MG63 (cell line): ENCODE measurements at regions not wholly inside any gene's neighbourhood (a gene's known extent, or its start where the extent isn't known, plus 50 kb on each side); places are given as distances from the start of the nearest gene placed in this dataset.

Experiments
- DNase-seq: peaks from one replicate; pipeline ENCODE4 v3.0.0-alpha.2; 2020
- H3K27me3 ChIP-seq: fragments of 250-450 bp; sonication (Bioruptor Pico); 2 replicates; pipeline ENCODE4 v1.5.1; 2020; ENCODE audit warnings: mild to moderate bottlenecking, moderate library complexity
- H3K36me3 ChIP-seq: fragments of 250-450 bp; sonication (Bioruptor Pico); 2 replicates; pipeline ENCODE4 v1.5.1; 2020; ENCODE audit warnings: mild to moderate bottlenecking, moderate library complexity
- H3K4me3 ChIP-seq: fragments of 250-450 bp; sonication (Bioruptor Pico); 2 replicates; pipeline ENCODE4 v1.5.1; 2020; ENCODE audit warnings: mild to moderate bottlenecking, moderate library complexity
- H3K9me3 ChIP-seq: fragments of 250-450 bp; sonication (Bioruptor Pico); 2 replicates; pipeline ENCODE4 v1.5.1; 2020; ENCODE audit warnings: mild to moderate bottlenecking, moderate library complexity

DNA sequence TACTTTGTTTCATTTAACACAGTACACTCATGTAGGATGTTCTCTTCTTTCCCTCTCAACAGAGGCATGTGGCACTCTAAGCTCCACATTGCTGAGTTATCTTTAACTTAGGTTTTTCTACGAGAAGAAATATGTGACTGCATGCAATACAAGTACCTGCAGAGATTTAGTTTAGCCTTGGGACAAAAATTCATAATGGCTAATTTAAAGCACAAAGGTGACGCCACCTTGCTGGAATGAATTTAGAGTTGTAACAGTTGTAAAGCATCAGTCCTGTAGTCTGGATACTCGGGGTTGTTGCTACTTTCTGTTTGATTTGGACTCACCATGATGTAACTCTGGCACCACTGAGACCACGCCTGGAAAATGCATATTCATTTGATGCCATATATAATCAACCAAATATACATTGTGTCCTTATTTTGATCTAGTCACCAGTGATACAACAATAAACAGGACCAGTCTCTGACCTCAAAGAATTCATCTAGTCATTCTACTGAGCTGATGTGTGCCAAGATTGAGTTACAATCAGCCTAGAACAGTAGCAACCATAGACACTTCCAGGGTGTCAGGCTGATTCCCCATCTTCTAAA lies 451.0 kb upstream of the ZFP42 start:
- Histone ChIP-seq H3K4me3 (no peak overlapping the region), H3K36me3 (no peaks in the 10 kb centered on the region), H3K27me3 (no peaks in the 10 kb centered on the region), H3K9me3 (no peaks in the 10 kb centered on the region)
- DNase-seq = no peak

DNA sequence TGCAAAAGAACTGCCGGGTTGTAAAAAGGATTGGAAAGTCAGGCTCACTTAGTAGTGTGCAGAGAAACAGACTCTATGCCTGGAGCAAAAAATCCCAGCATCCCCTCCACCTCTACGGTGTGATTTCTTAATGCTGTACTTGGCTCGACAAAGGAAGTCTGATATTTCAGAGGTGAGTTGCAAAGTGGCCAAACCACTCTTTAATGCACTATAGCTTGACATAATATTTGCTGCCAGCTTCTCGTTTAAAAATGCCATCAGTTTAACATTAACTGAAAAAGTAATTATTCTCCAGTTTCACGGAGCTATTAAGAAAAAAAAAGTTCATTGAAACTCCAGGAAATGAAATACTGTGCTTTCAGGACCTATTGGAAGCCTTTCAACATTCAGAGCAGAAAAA lies 448.3 kb upstream of the ZFP42 start:
- H3K27me3 ChIP-seq = no peaks in the 10 kb centered on the region
- H3K4me3 ChIP-seq = no peak overlapping the region
- no peak for DNase-seq
- no peaks in the 10 kb centered on the region for H3K9me3 ChIP-seq
- no peaks in the 10 kb centered on the region for H3K36me3 ChIP-seq

DNA sequence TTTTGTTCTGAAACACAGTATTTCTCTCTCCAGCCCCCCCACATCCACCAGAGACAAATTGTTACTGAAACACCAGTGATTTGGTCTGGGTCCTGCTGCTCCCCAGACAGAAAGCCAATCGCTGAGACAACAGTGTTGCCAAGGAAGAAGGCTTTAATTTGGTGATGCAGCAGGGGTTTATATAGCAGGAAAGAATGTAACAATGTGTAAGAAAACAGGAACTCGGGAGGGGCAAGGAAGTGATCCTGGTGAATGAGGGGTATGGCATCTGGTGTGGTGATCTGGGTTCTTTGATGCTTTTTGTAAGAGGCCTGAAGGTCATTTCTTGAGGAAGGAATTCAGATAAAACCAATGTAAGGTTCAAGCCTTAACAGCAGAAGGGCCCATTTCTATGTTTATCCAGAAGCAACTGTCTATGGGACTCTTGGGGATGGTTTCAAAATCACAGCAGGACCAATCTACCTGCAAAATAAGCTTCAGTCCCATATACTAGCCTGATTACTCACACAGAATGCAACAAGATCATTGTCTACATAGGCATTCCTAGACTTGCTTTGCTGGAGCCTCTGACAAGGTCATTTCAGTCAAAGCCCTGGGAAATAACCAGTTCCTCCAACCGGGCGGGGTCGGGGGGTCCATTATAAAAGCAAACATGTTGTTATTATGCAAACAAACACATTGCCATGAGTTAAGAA lies 445.2 kb upstream of the ZFP42 start:
- no peak overlapping the region for H3K4me3 ChIP-seq
- H3K9me3 ChIP-seq = no peaks in the 10 kb centered on the region
- peak; percentile 10 for DNase-seq
- H3K36me3 ChIP-seq = no peaks in the 10 kb centered on the region
- H3K27me3 ChIP-seq = no peaks in the 10 kb centered on the region

DNA sequence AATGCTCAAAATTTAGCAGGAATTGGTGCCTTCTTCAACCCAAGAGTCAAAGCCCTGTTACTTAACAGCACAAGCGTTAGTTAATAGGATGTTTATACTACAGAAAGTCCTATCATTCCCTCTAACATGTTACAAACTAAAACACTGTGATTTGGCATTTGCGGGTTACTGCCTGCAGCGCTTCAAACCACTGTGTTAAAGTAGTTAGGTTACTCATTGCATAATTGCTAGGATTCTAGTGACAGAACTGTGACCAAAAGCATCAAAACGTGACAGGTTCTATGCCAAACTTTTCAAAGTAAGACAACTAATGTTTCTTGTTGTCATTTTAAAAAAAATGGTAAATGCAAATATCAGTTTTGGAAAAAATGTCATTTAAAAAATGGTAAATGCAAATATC lies 442.8 kb upstream of the ZFP42 start:
- no peaks in the 10 kb centered on the region for H3K36me3 ChIP-seq
- no peak overlapping the region for H3K4me3 ChIP-seq
- no peaks in the 10 kb centered on the region for H3K27me3 ChIP-seq
- no peak for DNase-seq
- no peaks in the 10 kb centered on the region for H3K9me3 ChIP-seq

DNA sequence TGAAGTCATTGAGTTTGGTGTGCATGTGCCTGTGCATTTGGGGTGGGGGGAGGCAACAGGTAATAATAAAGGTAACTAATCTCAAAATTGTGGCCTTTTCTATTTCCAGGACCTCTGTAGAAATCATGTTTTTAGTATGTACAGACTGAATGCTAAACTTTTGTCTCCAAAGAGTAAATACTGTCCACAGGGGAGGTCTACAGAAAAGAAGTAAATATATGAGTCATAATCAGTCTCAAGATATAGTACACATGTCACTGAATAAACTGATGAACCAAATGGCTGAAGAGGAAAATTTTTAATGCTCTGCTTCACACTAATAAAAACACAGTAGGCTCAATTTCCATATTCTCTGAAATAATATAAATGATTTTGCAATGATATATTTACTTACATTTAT lies 440.4 kb upstream of the ZFP42 start:
- no peak for DNase-seq

DNA sequence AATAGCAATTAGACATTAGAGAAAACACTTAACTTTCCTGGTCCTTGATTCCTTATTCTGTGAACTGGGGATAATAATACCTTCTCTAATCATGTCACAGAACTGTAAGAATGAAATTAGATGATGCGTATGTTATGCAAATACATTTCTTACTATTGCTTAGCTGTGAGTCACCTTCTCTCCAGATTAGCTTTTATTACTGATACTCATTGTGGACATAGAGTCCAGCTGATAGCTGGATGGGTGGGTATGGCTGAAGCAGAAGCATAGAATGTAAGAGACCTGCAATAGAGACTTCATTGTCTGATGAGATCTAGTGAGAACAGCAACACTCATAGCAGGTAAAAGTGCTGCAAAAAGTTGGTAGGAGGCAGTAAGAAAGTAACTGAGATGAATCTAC lies 437.2 kb upstream of the ZFP42 start:
- Histone ChIP-seq H3K27me3 (no peaks in the 10 kb centered on the region), H3K4me3 (no peak overlapping the region), H3K9me3 (no peaks in the 10 kb centered on the region), H3K36me3 (no peaks in the 10 kb centered on the region)
- DNase-seq = no peak

More for the DNA sequence above, 440.4 kb upstream of the ZFP42 start:
- Histone ChIP-seq H3K36me3 (no peaks in the 10 kb centered on the region), H3K27me3 (no peaks in the 10 kb centered on the region), H3K4me3 (no peak overlapping the region), H3K9me3 (no peaks in the 10 kb centered on the region)

DNA sequence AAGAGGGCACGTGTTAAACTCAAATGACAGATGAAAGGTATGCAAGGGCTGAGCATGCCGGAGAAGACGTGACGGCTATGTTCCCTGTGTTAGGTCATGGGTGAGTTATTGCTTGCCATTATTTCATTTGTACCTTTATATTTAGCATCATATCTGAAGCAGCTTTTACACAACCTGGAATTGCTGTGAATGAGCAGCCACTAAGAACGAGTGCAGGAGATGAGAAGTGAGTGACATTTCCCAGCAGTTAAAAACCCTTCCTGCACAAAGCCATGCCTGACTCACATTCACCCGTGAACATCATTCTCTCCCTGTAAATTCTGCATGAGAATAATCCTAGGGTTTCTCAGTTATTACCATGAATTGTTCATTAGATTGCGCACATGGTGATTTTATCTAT lies 433.2 kb upstream of the ZFP42 start:
- H3K36me3 ChIP-seq = no peaks in the 10 kb centered on the region
- no peaks in the 10 kb centered on the region for H3K9me3 ChIP-seq
- H3K27me3 ChIP-seq = no peaks in the 10 kb centered on the region
- H3K4me3 ChIP-seq = no peak overlapping the region
- no peak for DNase-seq

DNA sequence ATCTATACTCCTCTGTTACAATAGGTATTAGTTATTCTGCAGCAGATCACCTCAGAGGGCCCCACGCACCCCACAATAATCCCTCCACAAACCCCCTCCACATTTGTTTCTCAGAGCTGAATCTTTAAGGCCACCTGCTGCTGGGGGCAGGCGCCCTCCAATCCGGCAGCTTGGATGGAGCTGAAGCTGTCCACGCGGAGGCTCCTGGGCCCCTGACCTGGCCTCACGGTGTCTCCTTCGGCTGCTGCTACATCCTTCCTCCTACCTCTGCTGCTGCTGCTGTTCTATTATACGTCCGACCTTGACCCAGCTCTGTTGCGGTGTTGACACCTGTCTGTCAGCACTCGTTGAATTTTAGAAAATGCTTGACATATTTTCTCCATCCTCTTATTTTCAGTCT lies 430.2 kb upstream of the ZFP42 start:
- no peaks in the 10 kb centered on the region for H3K36me3 ChIP-seq
- DNase-seq = no peak
- H3K27me3 ChIP-seq = no peaks in the 10 kb centered on the region
- no peak overlapping the region for H3K4me3 ChIP-seq
- H3K9me3 ChIP-seq = no peaks in the 10 kb centered on the region

DNA sequence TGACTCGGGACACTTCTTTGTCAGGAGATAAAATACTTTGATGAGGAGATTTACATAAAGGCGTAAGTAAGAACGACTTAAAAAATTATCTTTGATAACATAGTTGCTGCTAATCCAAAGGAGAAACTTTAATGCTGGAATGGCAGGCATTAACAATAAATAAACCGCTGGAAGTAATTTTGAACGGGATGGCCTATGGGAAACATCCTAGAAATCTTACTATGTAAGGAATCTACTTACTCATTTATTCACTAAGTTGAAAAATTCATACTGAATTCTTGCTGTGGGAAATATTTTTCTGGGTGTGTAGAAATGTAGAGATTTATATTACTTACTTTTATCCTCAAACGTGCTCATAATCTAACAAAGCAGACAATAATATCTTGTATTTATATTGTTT lies 425.7 kb upstream of the ZFP42 start:
- no peaks in the 10 kb centered on the region for H3K9me3 ChIP-seq
- DNase-seq = no peak
- no peaks in the 10 kb centered on the region for H3K27me3 ChIP-seq
- H3K36me3 ChIP-seq = no peaks in the 10 kb centered on the region
- no peak overlapping the region for H3K4me3 ChIP-seq

DNA sequence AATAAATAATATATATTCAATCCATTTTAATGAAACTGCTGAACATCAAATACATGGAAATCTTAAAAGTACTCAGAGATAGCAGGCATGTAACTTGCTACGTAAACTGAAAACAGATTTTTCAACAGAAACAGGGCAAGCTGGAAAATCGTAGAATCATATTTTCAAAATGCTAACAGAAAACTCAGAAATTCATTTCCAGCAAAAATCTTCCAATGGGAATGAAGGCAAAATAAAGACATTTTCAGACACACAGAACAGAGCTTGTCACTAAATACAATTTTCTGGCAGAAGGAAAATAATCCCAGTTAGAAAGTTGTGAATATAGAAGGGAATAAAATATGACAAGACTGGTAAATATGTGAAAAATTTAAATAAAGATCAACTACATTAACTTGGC lies 419.9 kb upstream of the ZFP42 start:
- Histone ChIP-seq H3K9me3 (no peaks in the 10 kb centered on the region), H3K36me3 (no peaks in the 10 kb centered on the region), H3K4me3 (no peak overlapping the region)

DNA sequence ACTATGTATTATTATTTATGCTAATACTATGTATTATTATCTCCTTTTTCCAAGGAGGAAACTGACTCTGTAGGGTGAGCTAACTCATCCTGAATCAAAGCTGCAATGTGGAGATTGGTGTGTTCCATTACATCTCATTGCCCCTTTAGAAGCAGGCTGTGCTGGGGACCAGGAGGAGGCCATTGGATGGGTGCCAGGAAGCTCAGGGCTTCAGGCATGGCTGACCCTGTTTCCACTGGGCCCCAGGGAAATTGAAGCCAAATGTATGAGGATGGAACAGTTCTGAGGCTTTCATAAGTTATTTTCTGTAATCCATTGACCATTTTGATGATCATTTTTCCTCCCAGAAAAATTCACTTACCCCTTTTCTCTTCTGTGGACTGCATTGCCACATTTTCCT lies 418.8 kb upstream of the ZFP42 start:
- no peak for DNase-seq
- no peaks in the 10 kb centered on the region for H3K36me3 ChIP-seq
- no peak overlapping the region for H3K4me3 ChIP-seq
- no peaks in the 10 kb centered on the region for H3K9me3 ChIP-seq
- H3K27me3 ChIP-seq = no peaks in the 10 kb centered on the region

More for the DNA sequence above, 419.9 kb upstream of the ZFP42 start:
- DNase-seq = no peak
- no peaks in the 10 kb centered on the region for H3K27me3 ChIP-seq

DNA sequence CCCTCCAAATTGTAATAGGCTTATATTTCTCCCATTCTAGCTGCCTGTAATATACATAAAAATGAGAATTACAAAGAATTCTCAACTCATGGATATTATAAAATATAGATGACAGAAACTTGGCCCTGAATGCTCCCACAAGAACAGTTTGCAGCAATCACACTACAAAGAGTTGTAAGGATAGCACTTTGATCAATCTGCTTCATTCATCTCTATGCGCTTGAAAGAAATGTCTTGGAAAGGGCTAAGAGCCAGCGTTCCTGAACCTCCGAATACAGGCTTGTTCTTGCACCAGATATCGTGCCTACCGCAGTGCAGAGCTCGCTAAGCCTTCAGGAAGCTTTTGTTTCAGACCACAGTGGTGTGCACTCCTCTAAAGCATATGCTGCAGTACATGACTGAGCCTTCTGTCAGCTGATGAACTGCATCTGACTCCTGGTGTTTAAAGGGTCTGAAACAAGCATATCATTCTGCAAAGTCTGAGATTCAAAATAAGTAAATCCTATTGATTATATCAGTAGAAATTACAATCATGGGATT lies 417.6 kb upstream of the ZFP42 start:
- Histone ChIP-seq H3K27me3 (no peaks in the 10 kb centered on the region), H3K4me3 (no peak overlapping the region), H3K36me3 (no peaks in the 10 kb centered on the region), H3K9me3 (no peaks in the 10 kb centered on the region)
- no peak for DNase-seq

DNA sequence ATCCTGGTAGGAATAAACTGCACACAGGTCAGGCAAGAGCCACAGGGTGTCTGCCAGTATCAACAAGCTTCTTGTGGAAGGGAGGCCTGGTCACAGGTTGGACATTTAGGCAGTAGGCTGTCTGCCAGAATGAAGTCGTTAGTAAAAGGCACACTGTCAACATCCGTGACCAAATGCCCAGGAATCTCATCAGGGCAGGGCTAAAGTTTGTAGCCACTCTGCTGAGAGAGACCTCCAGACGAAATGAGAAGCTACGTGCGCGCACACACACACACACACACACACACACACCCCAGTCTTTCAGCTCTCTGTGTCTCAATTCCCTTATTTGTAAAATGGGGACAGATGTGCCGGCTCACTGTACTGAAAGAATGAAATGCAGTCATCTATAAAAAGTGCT lies 408.7 kb upstream of the ZFP42 start:
- no peaks in the 10 kb centered on the region for H3K27me3 ChIP-seq
- H3K4me3 ChIP-seq = no peak overlapping the region
- no peak for DNase-seq
- no peaks in the 10 kb centered on the region for H3K36me3 ChIP-seq
- H3K9me3 ChIP-seq = no peaks in the 10 kb centered on the region

DNA sequence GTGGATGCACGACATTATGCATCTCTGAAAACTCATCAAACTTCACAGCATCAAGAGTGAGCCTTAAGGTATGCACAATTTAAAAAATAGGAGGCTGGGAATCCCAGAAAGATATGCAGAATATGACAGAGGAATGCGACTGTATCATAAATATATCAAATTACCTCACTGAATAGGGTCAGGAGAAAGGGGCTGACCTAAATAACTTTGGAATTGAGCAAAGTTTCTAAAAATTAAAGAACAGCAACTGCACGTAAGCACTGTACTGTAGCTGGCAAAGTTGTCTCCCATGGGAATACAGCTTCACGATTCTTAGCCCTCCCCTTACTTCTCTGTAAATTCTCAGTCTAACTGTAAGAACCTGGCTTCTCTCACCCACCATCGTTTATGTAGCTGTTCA lies 397.4 kb upstream of the ZFP42 start:
- Histone ChIP-seq H3K27me3 (no peaks in the 10 kb centered on the region), H3K36me3 (no peaks in the 10 kb centered on the region), H3K4me3 (no peak overlapping the region), H3K9me3 (no peaks in the 10 kb centered on the region)
- no peak for DNase-seq

DNA sequence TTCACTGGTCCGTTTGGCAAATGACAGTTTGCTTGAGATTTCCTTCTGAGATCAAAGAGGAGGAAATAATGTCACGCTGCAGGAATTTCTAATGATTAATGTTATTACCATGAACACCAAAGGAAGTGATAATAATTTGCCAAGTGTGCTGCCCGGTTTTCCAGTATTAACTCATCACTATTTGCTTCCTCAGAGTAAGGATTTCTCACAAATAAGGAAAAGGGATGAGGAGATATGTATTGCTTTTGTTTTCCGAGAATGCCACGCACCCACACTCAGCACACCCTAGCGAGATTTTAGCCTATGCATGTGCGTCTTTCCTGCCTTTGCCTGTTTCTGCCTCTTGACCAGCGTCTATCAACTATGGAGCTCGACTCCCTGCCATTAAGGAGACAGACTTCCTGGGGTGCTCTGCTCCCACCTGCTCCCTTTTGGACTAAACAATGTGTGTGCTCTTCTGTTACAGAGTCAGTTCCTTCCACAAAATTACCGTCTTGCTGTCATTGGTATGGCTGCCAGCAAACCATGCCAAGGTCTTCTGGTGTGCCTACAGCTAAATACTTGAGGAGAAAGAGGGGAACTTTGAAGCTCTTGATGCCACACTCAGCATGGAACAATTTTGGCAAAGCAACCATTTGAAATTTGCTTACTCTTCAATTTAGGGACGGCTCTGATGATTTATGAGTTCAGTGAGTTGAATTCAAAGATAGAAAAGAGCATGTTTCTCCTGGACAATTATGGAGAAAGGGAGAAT lies 393.1 kb upstream of the ZFP42 start:
- Histone ChIP-seq H3K9me3 (no peaks in the 10 kb centered on the region), H3K27me3 (no peaks in the 10 kb centered on the region), H3K36me3 (no peaks in the 10 kb centered on the region), H3K4me3 (peak overlapping the region; percentile 13)
- peak; percentile 79 for DNase-seq

DNA sequence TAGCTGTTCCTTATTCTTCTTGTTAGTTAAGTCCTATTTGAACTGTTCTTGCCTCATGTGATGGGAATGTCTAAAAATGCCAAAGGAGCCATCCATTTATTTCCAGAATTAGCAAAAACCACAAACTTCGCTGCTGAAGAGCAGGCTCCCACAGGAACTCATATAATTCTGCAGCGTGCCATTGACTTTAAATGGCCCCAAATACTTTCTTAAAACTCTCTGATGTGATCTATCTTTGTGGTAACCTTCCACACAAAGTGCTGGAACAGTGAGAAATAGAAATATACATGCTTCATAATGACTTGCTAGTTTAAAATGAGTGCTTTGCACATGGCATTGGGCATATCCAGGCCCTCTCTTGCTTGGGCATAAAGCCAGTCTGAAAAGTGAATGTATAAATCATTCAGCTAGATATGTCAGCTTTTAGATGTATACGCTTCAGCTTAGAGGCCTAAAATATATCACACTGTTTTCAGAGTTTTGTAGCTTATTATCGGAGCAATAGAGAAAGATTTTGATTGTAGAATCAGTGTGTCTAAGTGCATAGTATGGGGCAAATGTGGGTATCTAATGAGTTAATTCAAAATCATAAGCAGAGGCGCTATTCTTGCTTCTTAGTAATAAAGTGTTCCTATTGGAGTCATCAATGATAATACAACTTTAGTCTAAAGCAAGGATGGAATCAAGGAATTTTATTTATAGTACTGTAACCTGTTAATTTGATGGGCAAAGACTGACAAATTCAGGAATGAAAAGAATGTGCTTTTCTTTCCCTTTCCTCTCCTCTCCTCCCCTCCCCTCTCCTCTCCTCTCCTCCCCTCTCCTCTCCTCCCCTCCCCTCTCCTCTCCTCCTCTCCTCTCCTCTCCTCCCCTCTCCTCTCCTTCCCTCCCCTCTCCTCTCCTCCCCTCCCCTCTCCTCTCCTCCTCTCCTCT lies 392.2 kb upstream of the ZFP42 start:
- Histone ChIP-seq H3K36me3 (no peaks in the 10 kb centered on the region), H3K9me3 (no peaks in the 10 kb centered on the region), H3K4me3 (peak overlapping the region; percentile 13), H3K27me3 (no peaks in the 10 kb centered on the region)
- DNase-seq = no peak

DNA sequence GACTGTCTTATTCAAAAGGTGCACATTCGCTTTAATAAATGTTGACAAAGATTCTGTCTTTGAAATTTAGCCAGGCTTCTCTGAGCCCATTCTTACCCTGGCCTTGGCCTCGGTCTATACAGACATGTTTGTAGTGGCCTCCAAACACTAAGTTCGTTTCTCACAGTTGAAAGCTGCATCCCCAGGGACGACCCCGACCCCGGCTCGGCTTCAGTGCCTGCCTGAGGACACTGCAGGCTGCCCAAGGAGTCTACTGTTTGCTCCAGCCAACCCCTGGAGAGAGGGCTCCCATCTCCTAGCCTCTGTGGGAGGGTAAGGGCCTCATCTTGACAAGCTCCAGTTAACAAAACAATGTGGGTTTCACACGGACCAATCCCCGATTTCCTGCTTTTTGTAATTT lies 390.6 kb upstream of the ZFP42 start:
- Histone ChIP-seq H3K4me3 (no peak overlapping the region), H3K36me3 (no peaks in the 10 kb centered on the region), H3K27me3 (no peaks in the 10 kb centered on the region), H3K9me3 (no peaks in the 10 kb centered on the region)
- DNase-seq = no peak
